SU-DHL-6 (cell line): ENCODE measurements at regions not wholly inside any gene's neighbourhood (a gene's known extent, or its start where the extent isn't known, plus 50 kb on each side); places are given as distances from the start of the nearest gene placed in this dataset.
A peak's percentile ranks its signal among the peaks of the same experiment; 100 is the strongest.

Experiments
- H2AFZ ChIP-seq: fragments of 200-600 bp; sonication (generic); 2 replicates; pipeline ENCODE4 v1.6.1; 2014; ENCODE audit warnings: low read depth, mild to moderate bottlenecking, moderate library complexity, mixed read lengths, antibody characterized with exemption, low read length; ENCODE audit not compliant: severe bottlenecking
- H3F3A ChIP-seq: fragments of 200-600 bp; shearing (Covaris generic); 2 replicates; pipeline ENCODE4 v1.6.0; 2016; ENCODE audit warnings: antibody characterized with exemption, mild to moderate bottlenecking; ENCODE audit not compliant: insufficient read depth
- H3K27ac ChIP-seq: fragments of 200-600 bp; sonication (generic); 2 replicates; pipeline ENCODE4 v1.5.1; 2016; ENCODE audit warnings: low read depth, mild to moderate bottlenecking, low read length, moderate library complexity, mixed read lengths
- H3K27me3 ChIP-seq: fragments of 200-600 bp; sonication (generic), shearing (Covaris generic); 2 replicates; pipeline ENCODE4 v1.6.0; 2014; ENCODE audit warnings: mild to moderate bottlenecking, low read length
- H3K36me3 ChIP-seq: fragments of 200-600 bp; sonication (generic); 2 replicates; pipeline ENCODE4 v1.6.1; 2014; ENCODE audit warnings: mild to moderate bottlenecking, low read length, mixed read lengths
- H3K4me2 ChIP-seq: fragments of 300-600, 200-600 bp; shearing (Covaris generic), sonication (generic); 2 replicates; pipeline ENCODE4 v1.6.0; 2014; ENCODE audit warnings: low read length, low read depth, mild to moderate bottlenecking; ENCODE audit not compliant: poor library complexity, severe bottlenecking
- H3K4me3 ChIP-seq: fragments of 200-600 bp; sonication (generic); 2 replicates; pipeline ENCODE4 v1.5.1; 2014; ENCODE audit warnings: antibody characterized with exemption, low read length, mild to moderate bottlenecking, mixed read lengths; ENCODE audit not compliant: insufficient read depth, poor library complexity, severe bottlenecking
- H3K79me2 ChIP-seq: fragments of 200-600 bp; sonication (generic); 2 replicates; pipeline ENCODE4 v1.6.1; 2014; ENCODE audit warnings: mild to moderate bottlenecking, low read length, moderate library complexity; ENCODE audit not compliant: insufficient read depth
- H3K9ac ChIP-seq: fragments of 200-600 bp; sonication (generic); 2 replicates; pipeline ENCODE4 v1.7.0; 2014; ENCODE audit warnings: mild to moderate bottlenecking, low read length
- H3K9me2 ChIP-seq: fragments of 200-600 bp; sonication (generic); replicated peaks from 2 replicates; pipeline ENCODE4 v1.6.1; 2014; ENCODE audit warnings: low read length; ENCODE audit not compliant: insufficient read depth
- H3K9me3 ChIP-seq: fragments of 200-600 bp; sonication (generic); 2 replicates; pipeline ENCODE4 v1.6.1; 2014; ENCODE audit warnings: low read length, mixed read lengths; ENCODE audit not compliant: insufficient read depth
- H4K20me1 ChIP-seq: fragments of 200-600 bp; sonication (generic); 2 replicates; pipeline ENCODE4 v1.6.1; 2014; ENCODE audit warnings: low read depth, mild to moderate bottlenecking, antibody characterized with exemption, low read length, moderate library complexity, mixed read lengths
- CTCF ChIP-seq: fragments of 200-600 bp; sonication (generic); IDR thresholded peaks from one replicate; pipeline ENCODE4 v1.5.1; 2017; ENCODE audit warnings: antibody characterized with exemption, mild to moderate bottlenecking, low read length, moderate library complexity; ENCODE audit not compliant: insufficient read depth, poor library complexity, severe bottlenecking
- EZH2phosphoT487 ChIP-seq: fragments of 200-600 bp; sonication (generic), shearing (Covaris generic); conservative IDR thresholded peaks from 2 replicates; pipeline ENCODE4 v1.6.1; 2018; ENCODE audit warnings: mild to moderate bottlenecking, antibody characterized with exemption, low read length, moderate library complexity, mixed read lengths

- Histone ChIP-seq H4K20me1 (no peaks in the 10 kb centered on the region), H3K4me2 (peak overlapping the region; percentile 49), H3K36me3 (no peaks in the 10 kb centered on the region), H3K27me3 (no peaks in the 10 kb centered on the region), H3K4me3 (no peak overlapping the region), H3F3A (no peaks in the 10 kb centered on the region), H3K27ac (peak overlapping the region; percentile 4; the same call in 1 of the 2 replicates), H3K79me2 (no peaks in the 10 kb centered on the region), H3K9ac (0 out of 2 replicates have a peak overlapping the region, but pooled peaks have one; percentile 7), H2AFZ (peak overlapping the region; percentile 88), H3K9me3 (no peaks in the 10 kb centered on the region), H3K9me2 (no peaks in the 10 kb centered on the region)
- TF ChIP-seq CTCF = no peak
- TF ChIP-seq EZH2phosphoT487 = no peak
These were observed 103.9 kb upstream of the ANO3 start for GRCh38 chr11:26227883-26228502.

GRCh38 chr11:26228778-26229177 lies 103.2 kb upstream of the ANO3 start:
- Histone ChIP-seq H3K27ac (no peak overlapping the region), H3K9me3 (no peaks in the 10 kb centered on the region), H3K4me2 (no peak overlapping the region), H3K36me3 (no peaks in the 10 kb centered on the region), H3K79me2 (no peaks in the 10 kb centered on the region), H3F3A (no peaks in the 10 kb centered on the region), H3K27me3 (no peaks in the 10 kb centered on the region), H4K20me1 (no peaks in the 10 kb centered on the region), H3K9ac (no peak overlapping the region), H2AFZ (peak overlapping the region; percentile 88), H3K9me2 (no peaks in the 10 kb centered on the region), H3K4me3 (no peak overlapping the region)
- TF ChIP-seq CTCF = no peak
- no peak for TF ChIP-seq EZH2phosphoT487

- Histone ChIP-seq H3K79me2 (no peaks in the 10 kb centered on the region), H3K4me2 (no peak overlapping the region), H4K20me1 (no peaks in the 10 kb centered on the region), H3F3A (no peaks in the 10 kb centered on the region), H3K9me3 (no peaks in the 10 kb centered on the region), H3K4me3 (no peak overlapping the region), H3K9me2 (no peaks in the 10 kb centered on the region), H3K9ac (no peak overlapping the region), H2AFZ (no peak overlapping the region), H3K27me3 (no peaks in the 10 kb centered on the region), H3K36me3 (no peaks in the 10 kb centered on the region), H3K27ac (no peak overlapping the region)
- TF ChIP-seq EZH2phosphoT487 = no peak
- TF ChIP-seq CTCF = no peak
These were observed 102.7 kb upstream of the ANO3 start for GRCh38 chr11:26229257-26229656.
